Smooth muscle cell (in vitro differentiated cells): ENCODE measurements at regions not wholly inside any gene's neighbourhood (a gene's known extent, or its start where the extent isn't known, plus 50 kb on each side); places are given as distances from the start of the nearest gene placed in this dataset.

Source experiments
- DNase-seq: peaks from one replicate; lab custom pipeline; 2025; ENCODE audit not compliant: unreplicated experiment; lab: John Stamatoyannopoulos, UW
- H2AFZ ChIP-seq: fragments of 200-600 bp; sonication (generic); 2 replicates; pipeline ENCODE4 v1.6.0; 2016; ENCODE audit warnings: antibody characterized with exemption, low read depth, mild to moderate bottlenecking
- H3F3A ChIP-seq: fragments of 200-600 bp; sonication (generic); 2 replicates; pipeline ENCODE4 v1.6.0; 2017; ENCODE audit warnings: antibody characterized with exemption, low read depth
- H3K27ac ChIP-seq: fragments of 200-600 bp; sonication (generic); 2 replicates; pipeline ENCODE4 v1.5.1; 2016; ENCODE audit warnings: low read depth, mild to moderate bottlenecking
- H3K27me3 ChIP-seq: fragments of 200-600 bp; sonication (generic); 2 replicates; pipeline ENCODE4 v1.6.1; 2016; ENCODE audit warnings: low read depth, mild to moderate bottlenecking
- H3K36me3 ChIP-seq: fragments of 200-600 bp; sonication (generic); 2 replicates; pipeline ENCODE4 v1.5.1; 2016; ENCODE audit warnings: low read depth
- H3K4me1 ChIP-seq: fragments of 200-600 bp; sonication (generic); 2 replicates; pipeline ENCODE4 v1.5.1; 2016; ENCODE audit warnings: low read depth
- H3K4me2 ChIP-seq: fragments of 200-600 bp; sonication (generic); 2 replicates; pipeline ENCODE4 v1.6.0; 2016; ENCODE audit warnings: mild to moderate bottlenecking
- H3K4me3 ChIP-seq: fragments of 200-600 bp; sonication (generic); 2 replicates; pipeline ENCODE4 v1.5.1; 2016; ENCODE audit warnings: mild to moderate bottlenecking
- H3K79me2 ChIP-seq: fragments of 200-600 bp; sonication (generic); 2 replicates; pipeline ENCODE4 v1.6.0; 2016; ENCODE audit warnings: low read depth, mild to moderate bottlenecking
- H3K9ac ChIP-seq: fragments of 200-600 bp; sonication (generic); 2 replicates; pipeline ENCODE4 v1.6.0; 2016; ENCODE audit warnings: low read depth
- H3K9me3 ChIP-seq: fragments of 200-600 bp; sonication (generic); replicated peaks from 2 replicates; pipeline ENCODE4 v1.5.1; 2016; ENCODE audit warnings: low read depth
- H4K20me1 ChIP-seq: fragments of 200-600 bp; sonication (generic); 2 replicates; pipeline ENCODE4 v1.6.0; 2016; ENCODE audit warnings: low read depth
- CTCF ChIP-seq: fragments of 200-600 bp; sonication (generic); IDR thresholded peaks from 2 replicates; pipeline ENCODE4 v1.5.1; 2017; ENCODE audit warnings: borderline replicate concordance, mild to moderate bottlenecking, antibody characterized with exemption; ENCODE audit not compliant: insufficient read depth, poor library complexity, severe bottlenecking
- WGBS: methylation state at CpG from one replicate; pipeline ENCODE4 v1.1.7; 2016; ENCODE audit warnings: low lambda C conversion rate; 5-methylcytosine and 5-hydroxymethylcytosine counted together

- H3K4me3 ChIP-seq: no peak overlapping the region
- no peak for DNase-seq
- H3K4me2 ChIP-seq: no peak overlapping the region
- no peak for TF ChIP-seq CTCF
- no peaks in the 10 kb centered on the region for H3K36me3 ChIP-seq
- no peaks in the 10 kb centered on the region for H3K27me3 ChIP-seq
- no peaks in the 10 kb centered on the region for H3K79me2 ChIP-seq
- H2AFZ ChIP-seq: no peak overlapping the region
- 94% methylated on average over 5 of the region's 5 CpGs for WGBS
- H3K27ac ChIP-seq: no peak overlapping the region
- no peaks in the 10 kb centered on the region for H3K4me1 ChIP-seq
- no peaks in the 10 kb centered on the region for H3F3A ChIP-seq
- no peaks in the 10 kb centered on the region for H4K20me1 ChIP-seq
- H3K9ac ChIP-seq: no peak overlapping the region
- H3K9me3 ChIP-seq: no peaks in the 10 kb centered on the region
These were observed 1906.4 kb upstream of the PRR20A start for GRCh38 chr13:55234311-55234710.

- 48% methylated on average over 4 of the region's 4 CpGs for WGBS
- Histone ChIP-seq H3K27ac (no peak overlapping the region), H3K4me3 (no peak overlapping the region), H3K4me1 (no peaks in the 10 kb centered on the region), H3K79me2 (no peaks in the 10 kb centered on the region), H3K9me3 (no peaks in the 10 kb centered on the region), H3F3A (no peaks in the 10 kb centered on the region), H3K4me2 (no peak overlapping the region), H3K36me3 (no peaks in the 10 kb centered on the region), H3K27me3 (no peaks in the 10 kb centered on the region), H2AFZ (no peak overlapping the region), H4K20me1 (no peaks in the 10 kb centered on the region), H3K9ac (no peak overlapping the region)
- TF ChIP-seq CTCF: peak; percentile 43
- DNase-seq: no peak
These were observed 1895.6 kb upstream of the PRR20A start for GRCh38 chr13:55245005-55245644.

GRCh38 chr13:55255236-55255635 is 1885.5 kb upstream of the PRR20A start:
- H3K9ac ChIP-seq: no peak overlapping the region
- H4K20me1 ChIP-seq: no peaks in the 10 kb centered on the region
- H3K4me2 ChIP-seq: no peak overlapping the region
- no peak overlapping the region for H3K27ac ChIP-seq
- H3K9me3 ChIP-seq: no peaks in the 10 kb centered on the region
- no peak for TF ChIP-seq CTCF
- no peak overlapping the region for H2AFZ ChIP-seq
- no peaks in the 10 kb centered on the region for H3K4me1 ChIP-seq
- H3F3A ChIP-seq: no peaks in the 10 kb centered on the region
- no peaks in the 10 kb centered on the region for H3K79me2 ChIP-seq
- WGBS: 90% methylated on average over 6 of the region's 6 CpGs
- H3K4me3 ChIP-seq: no peak overlapping the region
- H3K36me3 ChIP-seq: no peaks in the 10 kb centered on the region
- DNase-seq: no peak
- H3K27me3 ChIP-seq: no peaks in the 10 kb centered on the region

- no peak for TF ChIP-seq CTCF
These were observed 1877.7 kb upstream of the PRR20A start for GRCh38 chr13:55263045-55263444.

More at GRCh38 chr13:55263045-55263444, 1877.7 kb upstream of the PRR20A start:
- H4K20me1 ChIP-seq: no peaks in the 10 kb centered on the region
- no peaks in the 10 kb centered on the region for H3K9me3 ChIP-seq
- no peaks in the 10 kb centered on the region for H3K79me2 ChIP-seq
- H3K27ac ChIP-seq: no peak overlapping the region
- no peak overlapping the region for H3K4me2 ChIP-seq
- H3K9ac ChIP-seq: no peak overlapping the region
- no peaks in the 10 kb centered on the region for H3K27me3 ChIP-seq
- H3K4me3 ChIP-seq: no peak overlapping the region
- no peak overlapping the region for H2AFZ ChIP-seq
- WGBS: 67% methylated on average over 1 of the region's 1 CpG
- DNase-seq: no peak
- H3K36me3 ChIP-seq: no peaks in the 10 kb centered on the region
- H3F3A ChIP-seq: no peaks in the 10 kb centered on the region
- H3K4me1 ChIP-seq: no peaks in the 10 kb centered on the region
